Body of pancreas (tissue), 4 donors: ENCODE measurements at regions not wholly inside any gene's neighbourhood (a gene's known extent, or its start where the extent isn't known, plus 50 kb on each side); places are given as distances from the start of the nearest gene placed in this dataset.

Source experiments
- ATAC-seq: fragments of 150-250 bp; one replicate; pipeline ENCODE4 v1.9.1; 2016
- DNase-seq, 4 donors: peaks; one replicate each; pipeline ENCODE4 v3.0.0-alpha.2; 2019
- H3K27ac ChIP-seq, 4 donors: fragments of 200-600 bp; sonication (generic); 1 replicate in 3 of 4; 2 replicates in 1 of 4; pipeline versions ENCODE4 v1.5.1 to v1.6.1; 2016 to 2019; ENCODE audit warnings: mild to moderate bottlenecking in 1 of 4, mixed read lengths in 1 of 4, moderate library complexity in 1 of 4
- H3K27me3 ChIP-seq, 2 donors: fragments of 200-600 bp; sonication (generic); one replicate each; pipeline ENCODE4 v1.6.0; 2016; ENCODE audit warnings: mild to moderate bottlenecking in 1 of 2
- H3K36me3 ChIP-seq, 2 donors: fragments of 200-600 bp; sonication (generic); replicated peaks in 1 of 2; 2 replicates each; pipeline ENCODE4 v1.5.1; 2016; ENCODE audit warnings: low read depth in 2 of 2; ENCODE audit not compliant: insufficient read depth in 1 of 2
- H3K4me1 ChIP-seq: fragments of 200-600 bp; sonication (generic); one replicate; pipeline ENCODE4 v1.6.0; 2016
- H3K4me3 ChIP-seq, 2 donors: fragments of 200-600 bp; sonication (generic); 1 replicate in 1 of 2; 2 replicates in 1 of 2; pipeline ENCODE4 v1.5.1; 2016 to 2019
- H3K9me3 ChIP-seq, 3 donors: fragments of 200-600 bp; sonication (generic); 1 replicate in 2 of 3; 2 replicates in 1 of 3; pipeline ENCODE4 v1.5.1; 2016
- POLR2A ChIP-seq, 3 donors: fragments of 450-650 bp; IDR thresholded peaks; one replicate each; pipeline ENCODE4 v1.6.1; 2016; ENCODE audit warnings: antibody characterized with exemption in 3 of 3, mild to moderate bottlenecking in 2 of 3
- WGBS, 2 donors: methylation state at CpG; one replicate each; pipeline ENCODE4 v1.1.5; 2017; 5-methylcytosine and 5-hydroxymethylcytosine counted together
- intact Hi-C: fragments of 100-400 bp; cut with DNase I; formaldehyde crosslinking; loops from one replicate; pipeline ENCODE4 v1.15.1; 2023
- TF ChIP-seq, protein P1 (sequence below), 7 experiments: fragments of 450-650 bp in 4 of 7; fragments of 200-600 bp in 3 of 7; sonication (generic) in 3 of 7; IDR thresholded peaks; one replicate each; pipeline ENCODE4 v1.5.1; 2016 to 2019; ENCODE audit warnings: antibody characterized with exemption in 7 of 7

- TF ChIP-seq, protein P1, sequence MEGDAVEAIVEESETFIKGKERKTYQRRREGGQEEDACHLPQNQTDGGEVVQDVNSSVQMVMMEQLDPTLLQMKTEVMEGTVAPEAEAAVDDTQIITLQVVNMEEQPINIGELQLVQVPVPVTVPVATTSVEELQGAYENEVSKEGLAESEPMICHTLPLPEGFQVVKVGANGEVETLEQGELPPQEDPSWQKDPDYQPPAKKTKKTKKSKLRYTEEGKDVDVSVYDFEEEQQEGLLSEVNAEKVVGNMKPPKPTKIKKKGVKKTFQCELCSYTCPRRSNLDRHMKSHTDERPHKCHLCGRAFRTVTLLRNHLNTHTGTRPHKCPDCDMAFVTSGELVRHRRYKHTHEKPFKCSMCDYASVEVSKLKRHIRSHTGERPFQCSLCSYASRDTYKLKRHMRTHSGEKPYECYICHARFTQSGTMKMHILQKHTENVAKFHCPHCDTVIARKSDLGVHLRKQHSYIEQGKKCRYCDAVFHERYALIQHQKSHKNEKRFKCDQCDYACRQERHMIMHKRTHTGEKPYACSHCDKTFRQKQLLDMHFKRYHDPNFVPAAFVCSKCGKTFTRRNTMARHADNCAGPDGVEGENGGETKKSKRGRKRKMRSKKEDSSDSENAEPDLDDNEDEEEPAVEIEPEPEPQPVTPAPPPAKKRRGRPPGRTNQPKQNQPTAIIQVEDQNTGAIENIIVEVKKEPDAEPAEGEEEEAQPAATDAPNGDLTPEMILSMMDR (IDR thresholded peaks at IDR 0.05), result no peak
- no peak for TF ChIP-seq POLR2A (IDR thresholded peaks at IDR 0.05)
- Histone ChIP-seq H3K27me3 (no peaks in the 10 kb centered on the region), H3K4me3 (no peak overlapping the region), H3K4me1 (no peaks in the 10 kb centered on the region), H3K27ac (no peak overlapping the region), H3K36me3 (no peaks in the 10 kb centered on the region), H3K9me3 (no peaks in the 10 kb centered on the region)
- WGBS, 2 donors, result 95% methylated on average over 3 of the region's 3 CpGs
- DNase-seq (no peak), ATAC-seq (no peak)
- intact Hi-C loops, result no loop called here
Observed at GRCh38 chr3:26845194-26845593, 222.6 kb downstream of the LRRC3B start.

GRCh38 chr3:26847680-26848079, 225.1 kb downstream of the LRRC3B start:
- Histone ChIP-seq H3K27ac (no peak overlapping the region), H3K4me1 (no peaks in the 10 kb centered on the region), H3K36me3 (no peaks in the 10 kb centered on the region), H3K9me3 (no peaks in the 10 kb centered on the region), H3K27me3 (no peaks in the 10 kb centered on the region), H3K4me3 (no peak overlapping the region)
- intact Hi-C loops, result no loop called here
- no peak for TF ChIP-seq POLR2A (IDR thresholded peaks at IDR 0.05)
- TF ChIP-seq, protein P1 (IDR thresholded peaks at IDR 0.05), result no peak
- no peak for DNase-seq
- ATAC-seq, result no peak

DNA sequence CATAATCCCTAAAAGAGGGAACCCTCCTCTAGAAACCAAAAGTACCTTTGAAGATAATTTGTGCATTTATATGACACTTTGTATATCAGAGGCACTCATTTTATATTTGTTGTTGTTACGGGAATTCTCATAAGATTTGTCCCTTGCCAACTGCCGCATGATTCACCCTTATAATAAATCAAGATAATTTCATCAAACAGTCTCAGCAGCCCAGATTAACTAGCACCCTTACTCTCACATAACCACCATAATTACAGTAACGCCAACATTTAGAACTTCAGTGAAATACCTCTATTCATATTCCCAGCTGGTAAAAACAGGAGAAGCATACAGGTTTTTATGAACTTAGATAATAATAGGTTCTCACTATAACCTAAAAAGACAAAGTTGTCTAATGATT, 271.9 kb downstream of the LRRC3B start:
- Histone ChIP-seq H3K4me1 (no peaks in the 10 kb centered on the region), H3K4me3 (no peak overlapping the region), H3K9me3 (no peaks in the 10 kb centered on the region), H3K36me3 (no peaks in the 10 kb centered on the region), H3K27me3 (no peaks in the 10 kb centered on the region), H3K27ac (no peak overlapping the region)
- ATAC-seq (no peak), DNase-seq (no peak)
- TF ChIP-seq, protein P1 (IDR thresholded peaks at IDR 0.05), result no peak
- no peak for TF ChIP-seq POLR2A (IDR thresholded peaks at IDR 0.05)
- 57 to 73% methylated on average over 3 of the region's 3 CpGs for WGBS, 2 donors
- intact Hi-C loops, result no loop called here

GRCh38 chr3:26915208-26915607, 292.6 kb downstream of the LRRC3B start:
- no peaks in the 10 kb centered on the region for H3K4me1 ChIP-seq
- DNase-seq (no peak), ATAC-seq (no peak)
- no peaks in the 10 kb centered on the region for H3K9me3 ChIP-seq
- TF ChIP-seq, protein P1 (IDR thresholded peaks at IDR 0.05), result no peak
- TF ChIP-seq POLR2A (IDR thresholded peaks at IDR 0.05), result no peak
- H3K27me3 ChIP-seq, result no peaks in the 10 kb centered on the region
- no peak overlapping the region for H3K4me3 ChIP-seq
- no peaks in the 10 kb centered on the region for H3K36me3 ChIP-seq
- H3K27ac ChIP-seq, result no peak overlapping the region
- intact Hi-C loops, result no loop called here

DNA sequence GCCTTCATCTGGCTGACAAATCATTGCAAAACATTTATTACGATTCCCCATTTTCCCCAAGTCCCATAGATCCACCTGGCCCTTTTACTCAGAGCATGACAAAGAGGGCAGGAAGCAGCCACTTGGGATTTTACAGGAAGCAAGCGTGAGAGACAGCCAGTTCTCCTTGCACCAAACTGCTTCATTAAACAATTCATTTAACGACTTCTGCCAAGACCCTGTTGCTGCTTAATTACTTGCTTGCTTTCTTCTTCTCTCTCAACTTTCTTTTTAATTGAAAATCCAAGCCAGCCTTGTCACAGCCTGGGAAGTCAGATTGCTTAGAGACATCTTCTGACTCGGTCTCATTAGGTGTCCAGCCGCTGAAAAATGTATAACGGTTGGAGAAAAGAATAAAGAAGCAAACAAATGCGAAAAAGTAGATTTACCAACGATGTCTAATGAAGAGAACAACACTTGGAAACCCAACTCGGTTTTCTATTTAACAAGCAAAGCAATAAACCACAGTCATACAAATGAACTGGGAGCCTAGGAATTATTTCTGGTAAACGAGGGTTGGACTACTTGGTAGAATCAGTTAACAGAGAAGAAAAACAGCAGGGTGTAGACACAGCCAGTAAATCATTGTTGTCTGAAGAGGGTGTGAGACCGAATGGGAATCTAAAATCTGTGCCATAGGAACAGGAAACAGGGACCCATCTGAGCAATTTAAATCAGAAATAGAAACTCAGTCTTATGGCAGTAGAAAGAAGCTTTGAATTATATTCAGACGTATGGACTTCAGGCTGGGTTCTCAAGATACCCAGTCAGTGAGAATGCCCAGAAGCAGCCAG, 298.3 kb downstream of the LRRC3B start:
- Histone ChIP-seq H3K4me1 (no peaks in the 10 kb centered on the region), H3K27me3 (no peaks in the 10 kb centered on the region), H3K27ac (no peak overlapping the region), H3K9me3 (no peaks in the 10 kb centered on the region), H3K36me3 (no peaks in the 10 kb centered on the region), H3K4me3 (no peak overlapping the region)
- intact Hi-C loops, result no loop called here
- WGBS, 2 donors, result 52 to 62% methylated on average over 12 of the region's 12 CpGs
- ATAC-seq, result no peak
- DNase-seq, result no peak
- no peak for TF ChIP-seq POLR2A (IDR thresholded peaks at IDR 0.05)
- TF ChIP-seq, protein P1 (IDR thresholded peaks at IDR 0.05), result no peak
